ENCODE measurements at regions not wholly inside any gene's neighbourhood (a gene's known extent, or its start where the extent isn't known, plus 50 kb on each side); places are given as distances from the start of the nearest gene placed in this dataset.

GRCh38 chr2:62286089-62286785 lies 90.3 kb downstream of the B3GNT2 start:
- H3K4me1 ChIP-seq (ENCODE audit: control insufficient read depth, insufficient read depth, low read length): peaks cover 4% of the 10 kb centered on the region
- H3K9me3 ChIP-seq (ENCODE audit: control insufficient read depth, insufficient read depth, low read depth, low read length): no peaks in the 10 kb centered on the region
- ChIA-PET CTCF (no interaction called here), POLR2A (no interaction called here)
- H3K36me3 ChIP-seq (ENCODE audit: control insufficient read depth in 2 of 2, insufficient read depth in 1 of 2, low read length in 2 of 2): no peaks in the 10 kb centered on the region
- no peak for TF ChIP-seq ZNF785 (tag by site-specific recombination; IDR thresholded peaks at IDR 0.05)
- TF ChIP-seq ZNF596 (tag by site-specific recombination; IDR thresholded peaks at IDR 0.05): no peak
- no peak for TF ChIP-seq YY2 (tag by site-specific recombination; IDR thresholded peaks at IDR 0.05)
- TF ChIP-seq KLF10 (tag by site-specific recombination; IDR thresholded peaks at IDR 0.05): no peak
- TF ChIP-seq PRDM10 (tag by site-specific recombination; IDR thresholded peaks at IDR 0.05): no peak
- no peak for TF ChIP-seq ZNF707 (tag by site-specific recombination; IDR thresholded peaks at IDR 0.05)
- TF ChIP-seq ZNF558 (tag by site-specific recombination; IDR thresholded peaks at IDR 0.05): no peak
- no peak overlapping the region for H3K4me3 ChIP-seq (ENCODE audit: low read depth, low read length)
- H3K27ac ChIP-seq (ENCODE audit: extremely low read depth, low read depth, low read length): no peak overlapping the region

- H3K9me3 ChIP-seq (ENCODE audit: control insufficient read depth, insufficient read depth, low read depth, low read length): no peaks in the 10 kb centered on the region
- POLR2A ChIA-PET: no interaction called here
- TF ChIP-seq ZNF26 (tag by site-specific recombination; IDR thresholded peaks at IDR 0.05) (no peak), SETDB1 (IDR thresholded peaks at IDR 0.05; ENCODE audit: insufficient read length, low read length) (no peak), ZBTB21 (tag by site-specific recombination; IDR thresholded peaks at IDR 0.05) (no peak), ZNF155 (tag by site-specific recombination; IDR thresholded peaks at IDR 0.05) (no peak), ZNF707 (tag by site-specific recombination; IDR thresholded peaks at IDR 0.05) (no peak), ZNF449 (tag by site-specific recombination; IDR thresholded peaks at IDR 0.05) (no peak)
- no peak overlapping the region for H3K27ac ChIP-seq (ENCODE audit: extremely low read depth, low read depth, low read length)
- no peak overlapping the region for H3K4me3 ChIP-seq (ENCODE audit: low read depth, low read length)
- no peaks in the 10 kb centered on the region for H3K36me3 ChIP-seq (ENCODE audit: control insufficient read depth in 2 of 2, insufficient read depth in 1 of 2, low read length in 2 of 2)
- CTCF ChIA-PET: no interaction called here
- peaks cover 4% of the 10 kb centered on the region for H3K4me1 ChIP-seq (ENCODE audit: control insufficient read depth, insufficient read depth, low read length)
Observed at GRCh38 chr2:62284980-62285379, 89.1 kb downstream of the B3GNT2 start.

- no peaks in the 10 kb centered on the region for H3K9me3 ChIP-seq (ENCODE audit: control insufficient read depth, insufficient read depth, low read depth, low read length)
- ChIA-PET CTCF (no interaction called here), POLR2A (no interaction called here)
- peaks cover 4% of the 10 kb centered on the region for H3K4me1 ChIP-seq (ENCODE audit: control insufficient read depth, insufficient read depth, low read length)
- no peaks in the 10 kb centered on the region for H3K36me3 ChIP-seq (ENCODE audit: control insufficient read depth in 2 of 2, insufficient read depth in 1 of 2, low read length in 2 of 2)
- H3K27ac ChIP-seq (ENCODE audit: extremely low read depth, low read depth, low read length): no peak overlapping the region
- H3K4me3 ChIP-seq (ENCODE audit: low read depth, low read length): no peak overlapping the region
- TF ChIP-seq ZNF596 (tag by site-specific recombination; IDR thresholded peaks at IDR 0.05): no peak
- TF ChIP-seq SCRT2 (tag by site-specific recombination; IDR thresholded peaks at IDR 0.05): no peak
- no peak for TF ChIP-seq ZNF211 (tag by site-specific recombination; IDR thresholded peaks at IDR 0.05; ENCODE audit: low read depth)
- TF ChIP-seq ZNF398 (tag by site-specific recombination; IDR thresholded peaks at IDR 0.05): no peak
- no peak for TF ChIP-seq ZNF571 (tag by site-specific recombination; IDR thresholded peaks at IDR 0.05)
- TF ChIP-seq ZNF843 (tag by site-specific recombination; IDR thresholded peaks at IDR 0.05): no peak
- no peak for TF ChIP-seq TRIM28 (IDR thresholded peaks at IDR 0.05; ENCODE audit: borderline replicate concordance, low read length)
- no peak for TF ChIP-seq ZBTB11 (tag by site-specific recombination; conservative IDR thresholded peaks at IDR 0.05; ENCODE audit: low read depth)
- TF ChIP-seq ZNF335 (tag by site-specific recombination; conservative IDR thresholded peaks at IDR 0.05): no peak
Observed at GRCh38 chr2:62284471-62284870, 88.6 kb downstream of the B3GNT2 start.

Data from HEK293 (cell line).